DOHH2 (cell line): ENCODE measurements at regions not wholly inside any gene's neighbourhood (a gene's known extent, or its start where the extent isn't known, plus 50 kb on each side); places are given as distances from the start of the nearest gene placed in this dataset.

Experiments
- EZH2phosphoT487 ChIP-seq: fragments of 200-600 bp; sonication (generic); IDR thresholded peaks from 2 replicates; pipeline ENCODE4 v1.6.1; 2017; ENCODE audit warnings: borderline replicate concordance, mild to moderate bottlenecking, antibody characterized with exemption, low read length, moderate library complexity, mixed read lengths
- TF ChIP-seq, protein P1 (sequence below): fragments of 200-600 bp; sonication (generic); IDR thresholded peaks from one replicate; pipeline ENCODE4 v1.5.1; 2014; ENCODE audit warnings: antibody characterized with exemption, mild to moderate bottlenecking, low read depth, low read length; ENCODE audit not compliant: poor library complexity, severe bottlenecking

DNA sequence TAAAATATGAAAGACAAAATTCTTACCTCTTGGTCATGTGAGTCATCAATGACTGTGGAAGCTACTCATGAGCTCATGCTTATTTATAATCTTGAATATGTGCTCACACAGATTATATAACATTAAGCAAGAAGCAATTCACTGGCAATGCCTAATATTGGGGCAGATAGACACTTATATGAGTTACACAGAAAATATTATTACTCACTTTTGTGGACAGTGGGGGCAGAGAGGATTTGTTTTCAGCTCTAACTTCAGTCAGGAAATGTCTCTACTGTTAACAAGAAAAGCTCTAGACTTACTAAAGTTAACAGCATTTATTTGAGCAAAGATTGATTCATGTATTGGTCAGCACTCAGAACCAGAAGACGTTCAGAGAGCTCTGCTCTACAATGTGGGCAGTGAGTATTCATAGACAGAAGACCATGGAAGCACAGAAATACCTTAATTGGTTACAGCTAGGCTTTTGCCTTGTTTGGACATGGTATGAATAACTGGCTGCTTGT, 85.8 kb upstream of the AHI1 start:
- TF ChIP-seq, protein P1, sequence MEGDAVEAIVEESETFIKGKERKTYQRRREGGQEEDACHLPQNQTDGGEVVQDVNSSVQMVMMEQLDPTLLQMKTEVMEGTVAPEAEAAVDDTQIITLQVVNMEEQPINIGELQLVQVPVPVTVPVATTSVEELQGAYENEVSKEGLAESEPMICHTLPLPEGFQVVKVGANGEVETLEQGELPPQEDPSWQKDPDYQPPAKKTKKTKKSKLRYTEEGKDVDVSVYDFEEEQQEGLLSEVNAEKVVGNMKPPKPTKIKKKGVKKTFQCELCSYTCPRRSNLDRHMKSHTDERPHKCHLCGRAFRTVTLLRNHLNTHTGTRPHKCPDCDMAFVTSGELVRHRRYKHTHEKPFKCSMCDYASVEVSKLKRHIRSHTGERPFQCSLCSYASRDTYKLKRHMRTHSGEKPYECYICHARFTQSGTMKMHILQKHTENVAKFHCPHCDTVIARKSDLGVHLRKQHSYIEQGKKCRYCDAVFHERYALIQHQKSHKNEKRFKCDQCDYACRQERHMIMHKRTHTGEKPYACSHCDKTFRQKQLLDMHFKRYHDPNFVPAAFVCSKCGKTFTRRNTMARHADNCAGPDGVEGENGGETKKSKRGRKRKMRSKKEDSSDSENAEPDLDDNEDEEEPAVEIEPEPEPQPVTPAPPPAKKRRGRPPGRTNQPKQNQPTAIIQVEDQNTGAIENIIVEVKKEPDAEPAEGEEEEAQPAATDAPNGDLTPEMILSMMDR = no peak
- TF ChIP-seq EZH2phosphoT487 = no peak
